PFSK-1 (cell line): ENCODE measurements at regions not wholly inside any gene's neighbourhood (a gene's known extent, or its start where the extent isn't known, plus 50 kb on each side); places are given as distances from the start of the nearest gene placed in this dataset.

Source experiments
- REST ChIP-seq, 2 experiments: IDR thresholded peaks; 2 replicates each; pipeline versions ENCODE4 v1.6.1 to v1.8.0; 2011 to 2012; ENCODE audit warnings: low read depth in 2 of 2, low read length in 2 of 2, control low read depth in 1 of 2, inconsistent platforms in 1 of 2, mild to moderate bottlenecking in 1 of 2, moderate library complexity in 1 of 2; ENCODE audit not compliant: insufficient read depth in 1 of 2
- SIN3A ChIP-seq: IDR thresholded peaks from 2 replicates; pipeline ENCODE4 v1.6.1; 2012; ENCODE audit warnings: mild to moderate bottlenecking, low read length, moderate library complexity, borderline replicate concordance; ENCODE audit not compliant: insufficient read depth
- TAF1 ChIP-seq: IDR thresholded peaks from 2 replicates; pipeline ENCODE4 v1.6.1; 2012; ENCODE audit warnings: low read length, control low read depth, borderline replicate concordance; ENCODE audit not compliant: insufficient read depth

- TF ChIP-seq SIN3A (no peak), TAF1 (no peak), REST (IDR thresholded peaks at IDR 0.05; ENCODE audit: insufficient read depth in 1 of 2, low read depth in 2 of 2, low read length in 2 of 2) (no peak)
These were observed 84.6 kb upstream of the PROKR2 start for GRCh38 chr20:5401277-5401875.
